ENCODE measurements at regions not wholly inside any gene's neighbourhood (a gene's known extent, or its start where the extent isn't known, plus 50 kb on each side); places are given as distances from the start of the nearest gene placed in this dataset.

DNA sequence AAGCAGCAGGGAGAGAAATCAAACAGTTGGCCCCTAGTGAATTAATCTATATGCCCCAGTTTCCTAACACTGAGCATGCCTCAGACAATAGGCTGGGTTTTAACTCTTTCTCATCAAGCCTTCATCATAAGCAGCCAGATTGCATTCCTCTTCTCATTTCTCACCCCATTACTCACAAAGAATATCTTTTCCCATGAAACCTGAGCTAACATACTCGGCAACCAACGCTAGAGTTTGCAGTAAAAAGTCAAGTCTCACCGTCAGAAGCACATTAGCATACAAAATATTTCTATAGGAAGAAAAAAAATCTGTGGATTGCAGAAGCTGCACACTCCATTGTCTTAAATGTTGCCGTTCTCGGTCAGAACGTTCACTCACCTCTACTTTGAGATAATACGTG, 429.9 kb upstream of the ARID1B start:
- TF ChIP-seq, protein P1, sequence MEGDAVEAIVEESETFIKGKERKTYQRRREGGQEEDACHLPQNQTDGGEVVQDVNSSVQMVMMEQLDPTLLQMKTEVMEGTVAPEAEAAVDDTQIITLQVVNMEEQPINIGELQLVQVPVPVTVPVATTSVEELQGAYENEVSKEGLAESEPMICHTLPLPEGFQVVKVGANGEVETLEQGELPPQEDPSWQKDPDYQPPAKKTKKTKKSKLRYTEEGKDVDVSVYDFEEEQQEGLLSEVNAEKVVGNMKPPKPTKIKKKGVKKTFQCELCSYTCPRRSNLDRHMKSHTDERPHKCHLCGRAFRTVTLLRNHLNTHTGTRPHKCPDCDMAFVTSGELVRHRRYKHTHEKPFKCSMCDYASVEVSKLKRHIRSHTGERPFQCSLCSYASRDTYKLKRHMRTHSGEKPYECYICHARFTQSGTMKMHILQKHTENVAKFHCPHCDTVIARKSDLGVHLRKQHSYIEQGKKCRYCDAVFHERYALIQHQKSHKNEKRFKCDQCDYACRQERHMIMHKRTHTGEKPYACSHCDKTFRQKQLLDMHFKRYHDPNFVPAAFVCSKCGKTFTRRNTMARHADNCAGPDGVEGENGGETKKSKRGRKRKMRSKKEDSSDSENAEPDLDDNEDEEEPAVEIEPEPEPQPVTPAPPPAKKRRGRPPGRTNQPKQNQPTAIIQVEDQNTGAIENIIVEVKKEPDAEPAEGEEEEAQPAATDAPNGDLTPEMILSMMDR (IDR thresholded peaks at IDR 0.05) = no peak
- TF ChIP-seq POLR2A (IDR thresholded peaks at IDR 0.05) = no peak
- TF ChIP-seq EP300 (IDR thresholded peaks at IDR 0.05) = no peak

Measured in sigmoid colon (tissue), 4 donors.